Stomach (tissue), 8 donors: ENCODE measurements at regions not wholly inside any gene's neighbourhood (a gene's known extent, or its start where the extent isn't known, plus 50 kb on each side); places are given as distances from the start of the nearest gene placed in this dataset.

Experiments
- DNase-seq, 2 donors: peaks; one replicate each; pipeline versions ENCODE4 v3.0.0 to v3.0.0-alpha.2; 2013 to 2019
- H3K27ac ChIP-seq, 5 donors: fragments of 200-600 bp in 4 of 5; sonication (generic) in 4 of 5; one replicate each; pipeline ENCODE4 v1.5.1; 2013 to 2019; ENCODE audit warnings: mild to moderate bottlenecking in 1 of 5, moderate library complexity in 1 of 5
- H3K27me3 ChIP-seq, 3 donors: fragments of 200-600 bp; sonication (generic); one replicate each; pipeline ENCODE4 v1.5.1; 2017 to 2019; ENCODE audit warnings: mixed run types in 1 of 3
- H3K36me3 ChIP-seq, 4 donors: fragments of 200-600 bp; sonication (generic); 1 replicate in 3 of 4; 2 replicates in 1 of 4; pipeline ENCODE4 v1.5.1; 2016 to 2019
- H3K4me1 ChIP-seq, 4 donors: fragments of 200-600 bp; sonication (generic); one replicate each; pipeline ENCODE4 v1.5.1; 2016 to 2019
- H3K4me3 ChIP-seq, 4 donors: fragments of 200-600 bp; sonication (generic) in 3 of 4; one replicate each; pipeline ENCODE4 v1.5.1; 2016 to 2019; ENCODE audit warnings: mild to moderate bottlenecking in 1 of 4
- H3K9me3 ChIP-seq, 4 donors: fragments of 200-600 bp; sonication (generic); one replicate each; pipeline ENCODE4 v1.5.1; 2016 to 2019
- CTCF ChIP-seq, 7 experiments: fragments of 450-650 bp in 4 of 7; fragments of 200-600 bp in 3 of 7; sonication (generic) in 3 of 7; IDR thresholded peaks; one replicate each; pipeline ENCODE4 v1.5.1; 2016 to 2019; ENCODE audit warnings: antibody characterized with exemption in 7 of 7, control low read depth in 2 of 7, mild to moderate bottlenecking in 1 of 7
- EP300 ChIP-seq: sonication (generic); formaldehyde crosslinking; IDR thresholded peaks from one replicate; pipeline ENCODE4 v1.6.1; 2017; ENCODE audit warnings: antibody characterized with exemption
- POLR2A ChIP-seq, 4 donors: fragments of 450-650 bp; IDR thresholded peaks; one replicate each; pipeline ENCODE4 v1.6.1; 2016; ENCODE audit warnings: antibody characterized with exemption in 4 of 4, control low read depth in 2 of 4, mild to moderate bottlenecking in 1 of 4, moderate library complexity in 1 of 4
- POLR2AphosphoS5 ChIP-seq, 3 donors: sonication (generic); formaldehyde crosslinking; IDR thresholded peaks; one replicate each; pipeline ENCODE4 v1.6.1; 2016; ENCODE audit warnings: antibody characterized with exemption in 3 of 3
- WGBS, 5 donors: extraction: QIAGEN DNeasy Blood & Tissue Kit in 3 of 5; methylation state at CpG; one replicate each; pipeline versions ENCODE4 v1.1.5 to v1.1.7; 2013 to 2018; 5-methylcytosine and 5-hydroxymethylcytosine counted together
- intact Hi-C: fragments of 100-400 bp; cut with DNase I; formaldehyde crosslinking; loops from one replicate; pipeline ENCODE4 v1.15.1; 2023; ENCODE audit warnings: low total_unique reads
- donor health status: healthy with polysubstance abuse.
- donor health status: Bipolar disorder and iron deficiency.
- donor health status: healthy.

DNA sequence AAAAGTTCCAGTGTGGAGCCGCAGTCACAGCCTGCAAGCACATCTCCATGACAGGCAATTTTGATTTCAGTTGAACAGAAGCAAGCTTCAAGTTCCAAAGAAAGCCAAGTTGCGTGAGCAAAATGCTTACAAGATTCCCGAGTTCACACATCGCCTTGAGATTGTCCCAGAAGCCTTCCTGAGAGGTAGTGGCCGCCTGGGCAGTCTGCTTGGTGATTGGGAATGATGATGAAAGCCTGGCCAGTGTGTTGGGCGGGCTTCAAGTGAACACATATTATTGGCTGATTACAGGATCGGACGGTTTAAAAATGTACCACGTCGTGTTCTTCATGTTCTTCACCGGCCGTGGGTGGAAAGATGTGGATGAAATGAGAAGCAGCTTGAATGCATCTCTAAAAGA lies 185.5 kb downstream of the FOXL1 start:
- H3K9me3 ChIP-seq: peaks cover 0 to 6% (median 2%) of the 10 kb centered on the region in 4 donors
- 79 to 88% (median 87%) methylated on average over 12 of the region's 12 CpGs for WGBS, 5 donors
- no peak for TF ChIP-seq CTCF (IDR thresholded peaks at IDR 0.05)
- no peak for TF ChIP-seq POLR2A (IDR thresholded peaks at IDR 0.05)
- TF ChIP-seq EP300: no peak
- TF ChIP-seq POLR2AphosphoS5 (IDR thresholded peaks at IDR 0.05): no peak
- intact Hi-C loops: no loop called here
- H3K36me3 ChIP-seq: no peaks in the 10 kb centered on the region
- H3K4me1 ChIP-seq: peaks cover 0 to 13% (median 5%) of the 10 kb centered on the region in 4 donors
- peaks cover 0 to 95% (median 23%) of the 10 kb centered on the region in 3 donors for H3K27me3 ChIP-seq
- no peak overlapping the region for H3K27ac ChIP-seq
- no peak overlapping the region for H3K4me3 ChIP-seq
- DNase-seq: no peak

DNA sequence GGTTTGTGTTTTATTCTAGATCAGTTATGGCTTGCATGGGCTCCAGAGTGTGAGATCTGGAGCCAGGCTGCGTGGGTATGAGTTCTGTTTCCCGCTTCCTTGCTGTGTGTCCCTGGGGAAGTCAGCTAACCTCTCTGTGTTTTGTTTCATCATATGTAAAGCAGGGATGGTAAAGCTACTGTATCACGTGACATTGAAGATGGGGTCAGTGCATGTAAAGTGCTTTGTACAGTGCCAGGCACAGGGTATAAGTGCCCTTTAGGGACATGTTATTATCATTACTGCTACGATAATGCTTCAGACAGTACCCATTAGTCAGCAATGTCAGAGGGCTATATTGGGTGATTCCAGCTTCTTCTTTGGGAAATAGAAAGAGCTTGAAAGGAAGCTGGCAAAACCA lies 186.2 kb downstream of the FOXL1 start:
- H3K27ac ChIP-seq: no peak overlapping the region
- no peaks in the 10 kb centered on the region for H3K36me3 ChIP-seq
- H3K27me3 ChIP-seq: peaks cover 0 to 95% (median 23%) of the 10 kb centered on the region in 3 donors
- 78 to 91% (median 87%) methylated on average over 4 of the region's 4 CpGs for WGBS, 5 donors
- no peak overlapping the region for H3K4me3 ChIP-seq
- no peak for DNase-seq
- peaks cover 0 to 13% (median 5%) of the 10 kb centered on the region in 4 donors for H3K4me1 ChIP-seq
- no peak for TF ChIP-seq EP300
- TF ChIP-seq CTCF (IDR thresholded peaks at IDR 0.05): no peak
- no peak for TF ChIP-seq POLR2A (IDR thresholded peaks at IDR 0.05)
- peaks cover 0 to 6% (median 2%) of the 10 kb centered on the region in 4 donors for H3K9me3 ChIP-seq
- intact Hi-C loops: no loop called here

- Histone ChIP-seq H3K27me3 (peaks cover 0 to 95% (median 23%) of the 10 kb centered on the region in 3 donors), H3K9me3 (peaks cover 0 to 6% (median 2%) of the 10 kb centered on the region in 4 donors), H3K36me3 (no peaks in the 10 kb centered on the region), H3K27ac (no peak overlapping the region), H3K4me1 (peaks cover 0 to 13% (median 5%) of the 10 kb centered on the region in 4 donors), H3K4me3 (no peak overlapping the region)
- WGBS, 5 donors: 82 to 90% (median 87%) methylated on average over 6 of the region's 6 CpGs
- TF ChIP-seq POLR2AphosphoS5 (IDR thresholded peaks at IDR 0.05) (no peak), POLR2A (IDR thresholded peaks at IDR 0.05) (no peak), EP300 (no peak), CTCF (IDR thresholded peaks at IDR 0.05) (no peak)
- DNase-seq: no peak
- intact Hi-C loops: no loop called here
Measured at GRCh38 chr16:86765389-86766026, 187.2 kb downstream of the FOXL1 start.

GRCh38 chr16:86766700-86767099 lies 188.4 kb downstream of the FOXL1 start:
- H3K36me3 ChIP-seq: no peaks in the 10 kb centered on the region
- H3K9me3 ChIP-seq: peaks cover 0 to 6% (median 2%) of the 10 kb centered on the region in 4 donors
- 81 to 88% (median 88%) methylated on average over 2 of the region's 2 CpGs for WGBS, 5 donors
- intact Hi-C loops: no loop called here
- DNase-seq: no peak
- H3K4me1 ChIP-seq: peaks cover 0 to 2% (median under 1%) of the 10 kb centered on the region in 4 donors
- no peak overlapping the region for H3K27ac ChIP-seq
- H3K4me3 ChIP-seq: no peak overlapping the region
- TF ChIP-seq EP300 (no peak), POLR2A (IDR thresholded peaks at IDR 0.05) (no peak), POLR2AphosphoS5 (IDR thresholded peaks at IDR 0.05) (no peak), CTCF (IDR thresholded peaks at IDR 0.05) (no peak)
- peaks cover 0 to 94% (median 12%) of the 10 kb centered on the region in 3 donors for H3K27me3 ChIP-seq
